ENCODE measurements at regions not wholly inside any gene's neighbourhood (a gene's known extent, or its start where the extent isn't known, plus 50 kb on each side); places are given as distances from the start of the nearest gene placed in this dataset.

- BruUV-seq (replicated peaks): no TSS peak
Observed at GRCh38 chr7:84399661-84400060, 205.1 kb upstream of the SEMA3A start.

DNA sequence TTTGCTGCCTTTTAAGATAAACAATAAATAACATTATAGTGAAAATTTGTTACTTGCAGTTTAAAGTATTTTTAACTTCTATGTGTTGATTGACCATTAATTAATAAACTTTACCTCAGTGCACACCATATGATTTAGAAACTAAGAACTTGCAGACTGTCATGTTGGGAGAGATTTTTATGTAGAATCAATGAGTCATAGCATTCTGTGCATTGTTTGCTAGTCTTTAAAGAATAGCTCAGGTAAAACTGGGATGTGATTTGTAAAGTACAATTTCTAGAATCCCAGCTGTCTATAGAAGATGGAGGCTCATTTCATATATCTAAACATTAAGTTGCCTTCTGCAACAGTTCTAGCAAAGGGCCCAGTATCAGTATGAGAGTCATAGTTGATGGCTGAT, 199.6 kb upstream of the SEMA3A start:
- no peaks in the 10 kb centered on the region for H3K4me1 ChIP-seq (ENCODE audit: control insufficient read depth, insufficient read depth, low read length)
- no peak overlapping the region for H3K4me3 ChIP-seq (ENCODE audit: low read depth in 2 of 2, low read length in 2 of 2)
- in situ Hi-C loops (cut with HindIII; ENCODE audit: low pct_unique_long_range_greater_than_20kb, low sequenced_read_pairs) (no loop called here), intact Hi-C loops (cut with micrococcal nuclease; ENCODE audit: unreplicated experiment) (no loop called here)
- DNase-seq (ENCODE audit: low read depth, low spot score) (no peak), ATAC-seq (no peak)
- BruUV-seq (replicated peaks): no TSS peak
- POLR2A ChIA-PET: no interaction called here
- no peaks in the 10 kb centered on the region for H3K27me3 ChIP-seq (ENCODE audit: control insufficient read depth, insufficient read depth, low read length)
- no peaks in the 10 kb centered on the region for H3K36me3 ChIP-seq (ENCODE audit: control insufficient read depth, insufficient read depth, low read length)
- H3K9me3 ChIP-seq (ENCODE audit: control insufficient read depth, insufficient read depth, low read depth, low read length): no peaks in the 10 kb centered on the region
- no peak overlapping the region; the same call in 1 of the 2 replicates for H3K27ac ChIP-seq (ENCODE audit: low read length)
- CTCF ChIA-PET: no interaction called here
- TF ChIP-seq SIN3A (IDR thresholded peaks at IDR 0.05; ENCODE audit: borderline replicate concordance, insufficient read depth, low read depth, low read length) (no peak), CTCF (IDR thresholded peaks at IDR 0.05) (no peak), TCF7L2 (IDR thresholded peaks at IDR 0.05; ENCODE audit: low read depth, low read length) (no peak), POLR2AphosphoS5 (IDR thresholded peaks at IDR 0.05; ENCODE audit: low read depth, low read length) (no peak)
- TF ChIP-seq, protein P1, sequence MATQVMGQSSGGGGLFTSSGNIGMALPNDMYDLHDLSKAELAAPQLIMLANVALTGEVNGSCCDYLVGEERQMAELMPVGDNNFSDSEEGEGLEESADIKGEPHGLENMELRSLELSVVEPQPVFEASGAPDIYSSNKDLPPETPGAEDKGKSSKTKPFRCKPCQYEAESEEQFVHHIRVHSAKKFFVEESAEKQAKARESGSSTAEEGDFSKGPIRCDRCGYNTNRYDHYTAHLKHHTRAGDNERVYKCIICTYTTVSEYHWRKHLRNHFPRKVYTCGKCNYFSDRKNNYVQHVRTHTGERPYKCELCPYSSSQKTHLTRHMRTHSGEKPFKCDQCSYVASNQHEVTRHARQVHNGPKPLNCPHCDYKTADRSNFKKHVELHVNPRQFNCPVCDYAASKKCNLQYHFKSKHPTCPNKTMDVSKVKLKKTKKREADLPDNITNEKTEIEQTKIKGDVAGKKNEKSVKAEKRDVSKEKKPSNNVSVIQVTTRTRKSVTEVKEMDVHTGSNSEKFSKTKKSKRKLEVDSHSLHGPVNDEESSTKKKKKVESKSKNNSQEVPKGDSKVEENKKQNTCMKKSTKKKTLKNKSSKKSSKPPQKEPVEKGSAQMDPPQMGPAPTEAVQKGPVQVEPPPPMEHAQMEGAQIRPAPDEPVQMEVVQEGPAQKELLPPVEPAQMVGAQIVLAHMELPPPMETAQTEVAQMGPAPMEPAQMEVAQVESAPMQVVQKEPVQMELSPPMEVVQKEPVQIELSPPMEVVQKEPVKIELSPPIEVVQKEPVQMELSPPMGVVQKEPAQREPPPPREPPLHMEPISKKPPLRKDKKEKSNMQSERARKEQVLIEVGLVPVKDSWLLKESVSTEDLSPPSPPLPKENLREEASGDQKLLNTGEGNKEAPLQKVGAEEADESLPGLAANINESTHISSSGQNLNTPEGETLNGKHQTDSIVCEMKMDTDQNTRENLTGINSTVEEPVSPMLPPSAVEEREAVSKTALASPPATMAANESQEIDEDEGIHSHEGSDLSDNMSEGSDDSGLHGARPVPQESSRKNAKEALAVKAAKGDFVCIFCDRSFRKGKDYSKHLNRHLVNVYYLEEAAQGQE (IDR thresholded peaks at IDR 0.05; ENCODE audit: insufficient read depth in 1 of 2, low read depth in 2 of 2, low read length in 1 of 2): no peak

More at GRCh38 chr7:84399661-84400060, 205.1 kb upstream of the SEMA3A start:
- ChIA-PET CTCF (no interaction called here), POLR2A (no interaction called here)
- no peak for ATAC-seq
- Histone ChIP-seq H3K36me3 (ENCODE audit: control insufficient read depth, insufficient read depth, low read length) (no peaks in the 10 kb centered on the region), H3K4me1 (ENCODE audit: control insufficient read depth, insufficient read depth, low read length) (no peaks in the 10 kb centered on the region), H3K27ac (ENCODE audit: low read length) (no peak overlapping the region), H3K9me3 (ENCODE audit: control insufficient read depth, insufficient read depth, low read depth, low read length) (no peaks in the 10 kb centered on the region), H3K27me3 (ENCODE audit: control insufficient read depth, insufficient read depth, low read length) (no peaks in the 10 kb centered on the region), H3K4me3 (ENCODE audit: low read depth in 2 of 2, low read length in 2 of 2) (no peak overlapping the region)
- intact Hi-C loops (cut with micrococcal nuclease; ENCODE audit: unreplicated experiment) (no loop called here), in situ Hi-C loops (cut with HindIII; ENCODE audit: low pct_unique_long_range_greater_than_20kb, low sequenced_read_pairs) (no loop called here)
- TF ChIP-seq, protein P1 (IDR thresholded peaks at IDR 0.05; ENCODE audit: insufficient read depth in 1 of 2, low read depth in 2 of 2, low read length in 1 of 2): no peak
- TF ChIP-seq CTCF (IDR thresholded peaks at IDR 0.05) (no peak), TCF7L2 (IDR thresholded peaks at IDR 0.05; ENCODE audit: low read depth, low read length) (no peak), SIN3A (IDR thresholded peaks at IDR 0.05; ENCODE audit: borderline replicate concordance, insufficient read depth, low read depth, low read length) (no peak), POLR2AphosphoS5 (IDR thresholded peaks at IDR 0.05; ENCODE audit: low read depth, low read length) (no peak)
- DNase-seq (ENCODE audit: low read depth, low spot score): no peak
